ENCODE measurements at regions not wholly inside any gene's neighbourhood (a gene's known extent, or its start where the extent isn't known, plus 50 kb on each side); places are given as distances from the start of the nearest gene placed in this dataset.

GRCh38 chr2:220795705-220796104 lies 776.4 kb downstream of the EPHA4 start:
- TF ChIP-seq CTCF (IDR thresholded peaks at IDR 0.05; ENCODE audit: insufficient read depth, low read depth, low read length), result no peak
- TF ChIP-seq EZH2 (IDR thresholded peaks at IDR 0.05; ENCODE audit: insufficient read depth, low read length), result no peak
